CD4-positive, alpha-beta T cell treated with Interleukin-4 for 1 hour (primary cell): ENCODE measurements at regions not wholly inside any gene's neighbourhood (a gene's known extent, or its start where the extent isn't known, plus 50 kb on each side); places are given as distances from the start of the nearest gene placed in this dataset.

Experiments
- DNase-seq, 2 donors: peaks; one replicate each; pipeline ENCODE4 v3.0.0-alpha.2; 2020 to 2022

GRCh38 chr13:80123945-80124344 lies 217.0 kb downstream of the SPRY2 start:
- DNase-seq: no peak

- DNase-seq: no peak
Measured at GRCh38 chr13:80121038-80121437, 219.9 kb downstream of the SPRY2 start.

GRCh38 chr13:80118506-80118905 lies 222.4 kb downstream of the SPRY2 start:
- DNase-seq: no peak

DNA sequence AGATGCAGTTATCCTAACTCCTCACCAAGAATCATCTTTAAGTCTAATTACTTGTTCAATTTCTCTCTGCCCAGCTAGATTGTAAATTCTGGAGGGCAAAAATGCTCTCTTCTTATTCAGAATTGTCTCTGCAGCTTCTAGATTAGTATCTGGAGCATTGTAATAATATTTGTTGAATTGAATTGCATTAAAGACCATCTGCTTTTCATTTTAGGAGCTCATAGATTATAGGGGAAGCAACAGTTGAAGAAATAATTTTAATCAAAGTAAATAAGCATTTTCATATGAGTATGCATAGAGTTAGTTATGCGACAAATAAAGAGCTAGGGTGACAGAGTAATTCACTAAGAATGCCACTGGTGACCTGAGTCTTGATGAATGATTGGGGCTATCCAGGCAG lies 222.8 kb downstream of the SPRY2 start:
- no peak for DNase-seq

DNA sequence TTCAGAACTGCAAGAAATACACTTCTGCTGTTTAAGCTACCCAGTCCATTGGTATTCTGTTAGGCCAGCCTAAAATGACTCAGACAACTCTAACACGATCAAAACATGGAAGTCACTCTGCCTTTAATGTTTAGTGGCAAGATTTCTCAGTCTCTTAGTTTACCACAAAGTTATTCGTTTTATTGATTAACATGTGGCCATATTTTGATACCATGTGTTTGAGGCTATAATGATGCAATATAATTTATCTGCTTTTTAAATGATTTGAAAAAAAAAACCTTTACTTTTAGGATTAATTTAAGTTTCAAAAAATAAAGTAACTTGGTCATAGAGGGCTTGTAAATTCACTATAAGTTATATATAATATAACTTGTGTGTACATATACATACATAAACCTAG lies 223.4 kb downstream of the SPRY2 start:
- DNase-seq: no peak

GRCh38 chr13:80116107-80116506 lies 224.8 kb downstream of the SPRY2 start:
- DNase-seq: no peak

DNA sequence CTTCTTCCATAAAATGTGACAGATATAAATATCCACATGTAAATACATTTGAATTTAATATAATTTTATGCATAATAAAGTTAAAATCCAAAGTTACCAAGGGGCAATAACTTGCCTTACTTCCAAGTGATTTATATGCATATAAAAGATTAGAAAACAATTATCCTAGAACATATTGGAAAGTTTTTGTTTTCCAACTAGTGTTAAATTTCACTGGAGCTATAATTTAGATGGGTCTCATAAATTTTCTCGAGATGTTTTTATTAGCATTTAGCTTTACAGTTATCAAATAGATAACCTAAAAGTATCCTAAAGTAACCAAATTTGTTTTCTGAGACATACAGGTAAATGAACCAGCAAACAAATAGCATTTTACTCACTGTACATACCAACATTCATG lies 225.3 kb downstream of the SPRY2 start:
- no peak for DNase-seq

GRCh38 chr13:80113714-80114454 lies 227.0 kb downstream of the SPRY2 start:
- no peak for DNase-seq

GRCh38 chr13:80109303-80109702 lies 231.6 kb downstream of the SPRY2 start:
- no peak for DNase-seq

- no peak for DNase-seq
Measured at GRCh38 chr13:80105350-80105749, 235.6 kb downstream of the SPRY2 start.

DNA sequence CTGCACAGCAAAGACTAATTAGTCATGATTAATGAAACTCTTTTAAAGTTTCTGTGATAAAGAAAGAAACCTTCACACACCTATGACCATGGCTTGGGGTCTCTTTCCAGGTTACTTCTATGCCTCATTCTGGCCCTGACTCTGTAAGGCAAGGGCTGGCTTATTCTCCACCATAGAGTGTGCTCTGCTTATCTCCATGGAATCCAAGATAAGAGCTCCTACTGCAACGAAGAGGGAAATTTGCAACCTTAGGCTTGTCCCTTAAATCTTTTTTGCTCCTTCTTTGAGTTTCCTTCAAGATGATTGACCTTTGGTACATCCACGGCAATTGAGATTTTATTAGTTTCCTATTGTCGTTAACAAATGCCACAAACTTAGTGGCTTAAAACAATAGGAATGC lies 239.9 kb downstream of the SPRY2 start:
- no peak for DNase-seq

GRCh38 chr13:80100636-80101035 lies 240.3 kb downstream of the SPRY2 start:
- no peak for DNase-seq

DNA sequence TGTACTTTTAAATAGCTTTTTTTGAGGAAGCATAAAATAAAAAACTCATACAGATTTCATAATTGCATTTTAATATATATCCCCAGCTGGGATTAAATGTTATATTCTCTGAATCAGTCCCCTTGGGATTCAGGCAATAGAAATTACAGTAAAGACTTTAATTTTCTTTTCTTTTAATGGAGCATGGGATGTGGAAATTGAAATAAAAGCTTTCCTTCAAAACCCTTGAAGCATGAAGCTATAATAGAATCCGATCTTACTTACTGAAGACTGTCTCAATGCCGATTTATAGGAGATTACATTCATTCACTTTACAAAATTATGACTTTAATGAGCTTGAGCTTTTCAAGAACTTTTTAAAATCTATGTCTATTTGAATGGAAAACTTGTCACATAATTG lies 243.4 kb downstream of the SPRY2 start:
- DNase-seq: no peak

GRCh38 chr13:80096383-80096782 lies 244.5 kb downstream of the SPRY2 start:
- no peak for DNase-seq

- no peak for DNase-seq
Measured at GRCh38 chr13:80094526-80094925, 246.4 kb downstream of the SPRY2 start.

DNA sequence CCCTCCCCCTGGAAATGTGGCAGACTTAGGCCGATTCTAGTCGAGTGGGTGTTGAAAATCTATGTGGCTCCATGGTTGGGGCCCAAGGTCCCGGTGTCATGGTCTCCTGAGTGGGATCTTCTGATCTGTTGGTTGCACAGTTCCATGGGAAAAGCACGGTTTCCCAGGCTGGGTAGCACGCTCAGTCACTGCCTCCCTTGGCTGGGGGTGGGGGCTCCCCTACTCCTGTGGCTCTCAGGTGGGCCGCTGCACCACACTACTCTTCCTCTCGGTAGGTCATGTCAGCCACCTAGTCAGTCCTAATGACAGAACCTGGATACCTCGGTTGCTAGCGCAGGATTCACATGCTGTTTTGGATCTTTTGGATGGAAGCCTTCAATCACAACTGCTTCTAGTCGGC lies 247.0 kb downstream of the SPRY2 start:
- no peak for DNase-seq

DNA sequence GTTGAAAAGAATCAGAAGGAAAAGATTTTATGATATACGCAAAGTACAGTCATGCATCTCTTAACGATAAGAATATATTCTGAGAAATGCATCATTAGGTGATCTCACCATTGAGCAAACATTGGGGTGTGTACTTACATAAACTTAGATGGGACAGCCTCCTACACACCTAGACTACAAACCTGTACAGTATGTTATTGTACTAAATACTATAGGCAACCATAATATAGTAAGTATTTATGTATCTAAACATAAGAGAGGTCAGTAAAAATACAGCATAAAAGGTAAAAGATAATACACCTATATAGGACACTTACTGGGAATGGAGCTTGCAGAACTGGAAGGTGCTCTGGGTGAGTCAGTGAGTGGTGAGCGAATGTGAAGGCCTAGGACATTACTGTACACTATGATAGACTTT lies 254.6 kb downstream of the SPRY2 start:
- DNase-seq: no peak

DNA sequence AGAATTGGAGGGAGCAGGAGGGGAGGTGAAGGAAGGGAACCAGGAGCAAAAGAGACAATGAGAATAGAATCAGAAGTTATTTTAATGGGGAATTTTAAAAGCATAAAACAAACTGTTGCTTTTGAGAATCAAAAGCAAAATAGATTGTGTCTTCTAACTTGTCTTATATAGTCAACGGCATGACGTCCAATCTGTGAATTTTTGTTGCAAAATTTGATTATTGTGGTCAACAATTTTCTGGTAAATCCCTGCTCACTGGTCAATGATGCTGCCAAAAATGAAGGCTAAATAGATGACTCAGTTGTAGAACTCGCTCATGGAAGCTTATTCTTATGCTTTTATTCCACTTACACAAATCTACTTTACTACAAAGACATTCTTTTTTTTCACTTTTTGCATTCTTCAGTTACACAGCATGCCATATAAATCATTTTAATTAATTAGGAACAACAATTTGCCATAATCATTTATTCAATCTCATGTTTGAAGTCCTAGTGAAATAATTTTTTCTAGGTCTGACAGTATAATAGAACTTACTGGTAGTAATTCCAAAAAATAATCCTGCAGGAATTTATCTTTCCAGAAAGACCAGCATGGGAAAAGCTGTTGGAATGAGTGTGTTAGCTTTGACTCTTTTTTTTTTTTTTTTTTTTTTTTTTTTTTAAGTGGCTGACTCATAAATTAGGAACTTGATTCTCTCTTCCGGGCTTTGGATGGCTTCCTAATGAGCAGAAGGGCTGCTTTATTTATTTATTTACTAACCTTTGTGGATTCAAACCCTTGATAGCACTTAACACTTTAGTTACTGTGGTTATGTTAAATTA lies 256.9 kb downstream of the SPRY2 start:
- no peak for DNase-seq

- no peak for DNase-seq
Measured at GRCh38 chr13:80083081-80083852, 257.7 kb downstream of the SPRY2 start.

DNA sequence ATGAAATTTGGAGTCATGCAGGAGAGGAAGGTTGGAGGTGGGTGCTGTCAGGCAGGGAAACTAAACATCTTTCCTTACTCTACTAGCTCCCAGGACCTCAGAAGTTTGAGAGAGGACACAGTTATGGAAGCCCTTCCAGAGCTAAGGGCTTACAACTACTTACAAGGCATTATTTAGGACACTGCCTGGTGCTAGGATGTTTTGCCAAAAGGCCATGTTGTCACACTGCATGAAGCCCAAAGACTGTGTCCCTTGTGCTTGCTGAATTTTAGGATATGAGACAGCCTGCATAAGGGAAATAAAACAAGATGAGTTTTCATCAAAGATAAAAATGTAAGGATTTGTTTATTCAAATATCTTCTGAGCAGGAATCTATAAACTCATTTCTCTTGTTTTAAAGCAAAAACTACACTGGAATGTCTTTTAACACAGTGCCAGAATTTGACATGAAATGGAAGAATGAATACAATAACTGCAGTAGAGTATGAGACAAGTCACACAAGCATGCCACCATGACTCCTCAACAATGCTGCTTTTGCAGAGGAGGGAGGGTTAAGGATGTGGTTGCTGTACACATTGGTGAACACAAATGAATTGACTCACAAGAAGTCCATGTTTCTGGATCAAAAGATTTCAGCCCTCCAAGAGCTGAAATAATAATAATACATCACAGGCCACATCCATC lies 258.4 kb downstream of the SPRY2 start:
- no peak for DNase-seq

DNA sequence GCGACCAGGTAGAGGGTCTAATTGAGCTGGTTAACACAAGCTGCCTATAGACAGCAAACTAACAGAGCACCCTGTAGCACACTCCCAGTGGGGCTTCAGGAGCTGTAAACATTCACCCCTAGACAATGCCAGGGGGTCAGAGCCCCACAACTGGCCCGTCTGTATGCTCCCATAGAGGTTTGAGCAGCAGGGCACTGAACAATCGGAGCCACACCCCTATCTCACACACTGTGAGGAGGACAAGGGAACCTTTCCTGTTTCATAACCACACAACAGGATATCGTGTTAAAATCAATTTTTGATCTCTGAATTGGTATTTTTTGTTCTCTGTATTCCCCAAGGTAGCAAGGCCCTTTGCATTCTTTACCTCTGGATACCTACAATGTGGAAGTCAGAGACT lies 266.1 kb downstream of the SPRY2 start:
- DNase-seq: no peak

DNA sequence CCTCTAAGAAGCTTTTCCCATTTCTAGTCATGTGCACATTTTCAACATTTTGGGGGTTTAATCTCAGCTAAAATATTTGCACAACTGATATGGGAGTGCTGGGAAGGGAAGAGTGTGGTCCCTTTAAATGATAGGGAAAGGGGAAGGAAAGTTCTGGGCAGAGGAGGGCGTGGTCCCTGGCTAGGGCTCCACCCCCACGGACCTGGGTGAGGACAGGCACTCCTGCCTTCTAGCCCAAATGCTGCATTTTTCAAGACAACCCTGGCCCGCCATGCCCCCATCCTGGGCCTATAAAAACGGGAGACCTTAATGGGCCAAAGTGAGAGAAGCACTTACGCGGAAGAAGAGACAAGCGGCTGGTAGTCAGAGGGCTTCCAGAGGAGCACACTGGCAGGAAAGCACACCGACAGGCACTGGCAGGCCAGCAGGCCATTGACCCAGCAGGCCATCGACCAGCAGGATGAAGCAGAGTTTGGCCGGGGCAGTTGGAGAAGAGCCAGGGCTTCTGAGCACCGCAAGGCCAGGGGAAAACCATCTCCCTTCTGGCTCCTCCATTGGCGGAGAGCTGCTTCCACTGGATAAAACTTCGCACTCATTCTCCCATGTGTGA lies 266.7 kb downstream of the SPRY2 start:
- no peak for DNase-seq

GRCh38 chr13:80072231-80072630 lies 268.7 kb downstream of the SPRY2 start:
- no peak for DNase-seq
